Body of pancreas (tissue), 4 donors: ENCODE measurements at regions not wholly inside any gene's neighbourhood (a gene's known extent, or its start where the extent isn't known, plus 50 kb on each side); places are given as distances from the start of the nearest gene placed in this dataset.

ENCODE experiments used
- ATAC-seq: fragments of 150-250 bp; one replicate; pipeline ENCODE4 v1.9.1; 2016
- DNase-seq, 4 donors: peaks; one replicate each; pipeline ENCODE4 v3.0.0-alpha.2; 2019
- H3K27ac ChIP-seq, 4 donors: fragments of 200-600 bp; sonication (generic); 1 replicate in 3 of 4; 2 replicates in 1 of 4; pipeline versions ENCODE4 v1.5.1 to v1.6.1; 2016 to 2019; ENCODE audit warnings: mild to moderate bottlenecking in 1 of 4, mixed read lengths in 1 of 4, moderate library complexity in 1 of 4
- H3K27me3 ChIP-seq, 2 donors: fragments of 200-600 bp; sonication (generic); one replicate each; pipeline ENCODE4 v1.6.0; 2016; ENCODE audit warnings: mild to moderate bottlenecking in 1 of 2
- H3K36me3 ChIP-seq, 2 donors: fragments of 200-600 bp; sonication (generic); replicated peaks in 1 of 2; 2 replicates each; pipeline ENCODE4 v1.5.1; 2016; ENCODE audit warnings: low read depth in 2 of 2; ENCODE audit not compliant: insufficient read depth in 1 of 2
- H3K4me1 ChIP-seq: fragments of 200-600 bp; sonication (generic); one replicate; pipeline ENCODE4 v1.6.0; 2016
- H3K4me3 ChIP-seq, 2 donors: fragments of 200-600 bp; sonication (generic); 1 replicate in 1 of 2; 2 replicates in 1 of 2; pipeline ENCODE4 v1.5.1; 2016 to 2019
- H3K9me3 ChIP-seq, 3 donors: fragments of 200-600 bp; sonication (generic); 1 replicate in 2 of 3; 2 replicates in 1 of 3; pipeline ENCODE4 v1.5.1; 2016
- CTCF ChIP-seq, 7 experiments: fragments of 450-650 bp in 4 of 7; fragments of 200-600 bp in 3 of 7; sonication (generic) in 3 of 7; IDR thresholded peaks; one replicate each; pipeline ENCODE4 v1.5.1; 2016 to 2019; ENCODE audit warnings: antibody characterized with exemption in 7 of 7
- POLR2A ChIP-seq, 3 donors: fragments of 450-650 bp; IDR thresholded peaks; one replicate each; pipeline ENCODE4 v1.6.1; 2016; ENCODE audit warnings: antibody characterized with exemption in 3 of 3, mild to moderate bottlenecking in 2 of 3
- WGBS, 2 donors: methylation state at CpG; one replicate each; pipeline ENCODE4 v1.1.5; 2017; 5-methylcytosine and 5-hydroxymethylcytosine counted together
- intact Hi-C: fragments of 100-400 bp; cut with DNase I; formaldehyde crosslinking; loops from one replicate; pipeline ENCODE4 v1.15.1; 2023

- DNase-seq: no peak
- Histone ChIP-seq H3K27me3 (no peaks in the 10 kb centered on the region), H3K27ac (no peak overlapping the region), H3K9me3 (no peaks in the 10 kb centered on the region), H3K36me3 (no peaks in the 10 kb centered on the region), H3K4me3 (no peak overlapping the region), H3K4me1 (no peaks in the 10 kb centered on the region)
- intact Hi-C loops: no loop called here
- TF ChIP-seq POLR2A (IDR thresholded peaks at IDR 0.05) (no peak), CTCF (IDR thresholded peaks at IDR 0.05) (no peak)
- ATAC-seq: no peak
- WGBS, 2 donors: 98 to 100% methylated on average over 3 to 5 of the region's 5 CpGs
Measured at GRCh38 chr14:104249706-104250105, 111.3 kb downstream of the KIF26A start.

- no peaks in the 10 kb centered on the region for H3K4me1 ChIP-seq
- ATAC-seq (no peak), DNase-seq (no peak)
- H3K27ac ChIP-seq: no peak overlapping the region
- no peaks in the 10 kb centered on the region for H3K27me3 ChIP-seq
- no peaks in the 10 kb centered on the region for H3K9me3 ChIP-seq
- no peak for TF ChIP-seq POLR2A (IDR thresholded peaks at IDR 0.05)
- no peak for TF ChIP-seq CTCF (IDR thresholded peaks at IDR 0.05)
- no peaks in the 10 kb centered on the region for H3K36me3 ChIP-seq
- 87% methylated on average over 4 of the region's 8 CpGs; no CpG with 5 or more reads in 1 of the 2 donors for WGBS, 2 donors
- intact Hi-C loops: no loop called here
- no peak overlapping the region for H3K4me3 ChIP-seq
Measured at GRCh38 chr14:104250175-104250574, 111.8 kb downstream of the KIF26A start.

- H3K4me3 ChIP-seq: no peak overlapping the region
- no peaks in the 10 kb centered on the region for H3K27me3 ChIP-seq
- no peaks in the 10 kb centered on the region for H3K4me1 ChIP-seq
- no peaks in the 10 kb centered on the region for H3K9me3 ChIP-seq
- H3K36me3 ChIP-seq: no peaks in the 10 kb centered on the region
- no peak for DNase-seq
- no peak for TF ChIP-seq POLR2A (IDR thresholded peaks at IDR 0.05)
- no peak for TF ChIP-seq CTCF (IDR thresholded peaks at IDR 0.05)
- WGBS, 2 donors: 74% methylated on average over 19 to 22 of the region's 22 CpGs
- intact Hi-C loops: no loop called here
- ATAC-seq: peak; percentile 12
- no peak overlapping the region for H3K27ac ChIP-seq
Measured at GRCh38 chr14:104252256-104253215, 114.1 kb downstream of the KIF26A start.

GRCh38 chr14:104253223-104253822, 114.9 kb downstream of the KIF26A start:
- Histone ChIP-seq H3K9me3 (no peaks in the 10 kb centered on the region), H3K4me1 (no peaks in the 10 kb centered on the region), H3K27me3 (no peaks in the 10 kb centered on the region), H3K27ac (no peak overlapping the region), H3K4me3 (no peak overlapping the region), H3K36me3 (no peaks in the 10 kb centered on the region)
- TF ChIP-seq POLR2A (IDR thresholded peaks at IDR 0.05) (no peak), CTCF (IDR thresholded peaks at IDR 0.05) (no peak)
- WGBS, 2 donors: 75 to 85% methylated on average over 8 to 19 of the region's 19 CpGs
- DNase-seq (no peak), ATAC-seq (no peak)
- intact Hi-C loops: no loop called here
